ENCODE measurements at regions not wholly inside any gene's neighbourhood (a gene's known extent, or its start where the extent isn't known, plus 50 kb on each side); places are given as distances from the start of the nearest gene placed in this dataset.

GRCh38 chr13:106326751-106327150 is 208.7 kb downstream of the EFNB2 start:
- TF ChIP-seq CTCF (IDR thresholded peaks at IDR 0.05; ENCODE audit: poor library complexity) = no peak
- TF ChIP-seq EZH2 (IDR thresholded peaks at IDR 0.05; ENCODE audit: borderline replicate concordance) = no peak

Measured in hepatocyte (in vitro differentiated cells).